Thyroid gland (tissue), 4 donors: ENCODE measurements at regions not wholly inside any gene's neighbourhood (a gene's known extent, or its start where the extent isn't known, plus 50 kb on each side); places are given as distances from the start of the nearest gene placed in this dataset.

ENCODE experiments used
- POLR2A ChIP-seq, 2 donors: fragments of 450-650 bp; IDR thresholded peaks; one replicate each; pipeline ENCODE4 v1.6.1; 2017; ENCODE audit warnings: antibody characterized with exemption in 2 of 2, mild to moderate bottlenecking in 2 of 2, moderate library complexity in 1 of 2
- TF ChIP-seq, protein P1 (sequence below), 6 experiments: fragments of 200-600 bp in 3 of 6; fragments of 450-650 bp in 3 of 6; sonication (generic) in 3 of 6; IDR thresholded peaks; one replicate each; pipeline ENCODE4 v1.5.1; 2016 to 2019; ENCODE audit warnings: antibody characterized with exemption in 6 of 6, mild to moderate bottlenecking in 2 of 6, inconsistent platforms in 1 of 6, moderate library complexity in 1 of 6

DNA sequence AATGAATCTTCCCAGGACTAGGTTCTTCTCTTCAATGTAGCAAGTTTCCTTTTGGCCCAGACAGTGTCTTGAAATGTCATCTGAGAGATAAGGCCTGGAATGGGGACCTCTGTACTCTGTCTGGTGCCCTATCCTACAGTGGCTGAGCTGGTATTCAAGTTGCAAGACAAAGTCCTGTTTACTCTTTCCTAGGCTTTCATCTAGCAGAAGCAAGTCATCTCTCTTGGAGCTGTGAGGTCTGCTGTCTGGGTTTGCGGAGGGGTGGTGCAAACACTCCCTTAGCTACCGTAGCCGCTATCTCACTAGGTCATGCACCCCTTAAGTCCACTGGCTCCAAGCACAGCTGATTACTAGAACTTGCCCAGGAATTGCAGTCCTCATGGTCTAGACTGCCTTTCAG is 149.7 kb upstream of the SLC16A7 start:
- TF ChIP-seq, protein P1, sequence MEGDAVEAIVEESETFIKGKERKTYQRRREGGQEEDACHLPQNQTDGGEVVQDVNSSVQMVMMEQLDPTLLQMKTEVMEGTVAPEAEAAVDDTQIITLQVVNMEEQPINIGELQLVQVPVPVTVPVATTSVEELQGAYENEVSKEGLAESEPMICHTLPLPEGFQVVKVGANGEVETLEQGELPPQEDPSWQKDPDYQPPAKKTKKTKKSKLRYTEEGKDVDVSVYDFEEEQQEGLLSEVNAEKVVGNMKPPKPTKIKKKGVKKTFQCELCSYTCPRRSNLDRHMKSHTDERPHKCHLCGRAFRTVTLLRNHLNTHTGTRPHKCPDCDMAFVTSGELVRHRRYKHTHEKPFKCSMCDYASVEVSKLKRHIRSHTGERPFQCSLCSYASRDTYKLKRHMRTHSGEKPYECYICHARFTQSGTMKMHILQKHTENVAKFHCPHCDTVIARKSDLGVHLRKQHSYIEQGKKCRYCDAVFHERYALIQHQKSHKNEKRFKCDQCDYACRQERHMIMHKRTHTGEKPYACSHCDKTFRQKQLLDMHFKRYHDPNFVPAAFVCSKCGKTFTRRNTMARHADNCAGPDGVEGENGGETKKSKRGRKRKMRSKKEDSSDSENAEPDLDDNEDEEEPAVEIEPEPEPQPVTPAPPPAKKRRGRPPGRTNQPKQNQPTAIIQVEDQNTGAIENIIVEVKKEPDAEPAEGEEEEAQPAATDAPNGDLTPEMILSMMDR (IDR thresholded peaks at IDR 0.05): no peak
- TF ChIP-seq POLR2A (IDR thresholded peaks at IDR 0.05): no peak
